ENCODE measurements at regions not wholly inside any gene's neighbourhood (a gene's known extent, or its start where the extent isn't known, plus 50 kb on each side); places are given as distances from the start of the nearest gene placed in this dataset.

DNA sequence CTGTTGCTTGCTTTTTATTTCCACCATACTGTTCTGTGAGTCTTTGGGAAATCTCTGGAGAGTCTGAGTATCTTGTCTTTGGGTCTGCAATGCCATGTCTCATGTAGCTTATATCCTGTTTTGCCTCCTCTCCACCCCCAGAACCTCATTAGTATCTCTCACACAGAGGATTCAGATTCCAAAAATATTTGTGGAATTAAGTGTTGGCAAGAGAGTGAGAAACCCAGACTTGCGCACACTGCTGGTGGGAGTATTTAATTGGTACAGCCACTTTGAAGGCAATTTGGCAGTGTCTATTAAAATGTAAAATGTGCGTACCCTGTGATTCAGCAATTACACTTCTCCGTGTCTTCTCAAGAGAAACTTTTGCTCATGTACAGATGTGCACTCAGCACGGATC, 68.6 kb downstream of the ZNF621 start:
- no peak for DNase-seq (ENCODE audit: low spot score)

DNA sequence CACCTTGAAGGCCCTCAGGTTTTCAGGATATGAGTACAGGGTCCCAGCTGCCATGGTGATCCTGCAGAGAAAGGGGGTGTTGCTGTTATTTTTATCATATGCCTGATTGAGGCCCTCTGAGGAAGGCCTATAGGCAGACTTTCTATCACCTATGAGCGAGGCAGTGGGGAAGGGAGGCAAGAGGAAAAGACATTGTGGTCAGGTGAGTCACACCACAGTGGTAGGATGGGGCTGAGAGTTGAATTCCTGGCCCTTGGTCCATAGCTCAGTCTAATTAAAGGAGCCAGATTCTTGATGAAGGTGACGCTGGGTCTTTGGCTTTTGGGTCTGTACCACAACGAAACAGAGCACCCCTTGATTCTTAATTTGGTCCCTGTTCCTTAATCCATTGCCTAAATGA, 72.7 kb downstream of the ZNF621 start:
- DNase-seq (ENCODE audit: low spot score) = no peak

DNA sequence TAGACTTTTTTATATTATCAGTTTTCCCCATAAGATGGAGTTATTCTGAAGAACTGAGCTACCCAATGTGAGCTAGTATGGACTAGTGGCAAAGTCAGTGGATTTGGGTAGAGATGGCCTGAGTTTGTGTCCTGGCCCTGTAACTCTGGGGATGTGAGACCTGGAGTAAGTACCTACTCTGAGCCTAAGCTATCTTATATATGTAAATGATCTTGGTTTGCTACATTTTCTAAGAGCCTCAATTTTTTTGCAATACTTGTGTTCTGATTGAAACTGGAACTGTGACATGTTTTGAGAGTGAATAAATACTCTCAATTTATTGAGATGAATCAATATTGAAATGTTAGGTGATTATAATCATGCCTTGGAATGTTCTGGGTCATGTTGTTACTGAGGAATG, 73.6 kb downstream of the ZNF621 start:
- DNase-seq (ENCODE audit: low spot score) = no peak

DNA sequence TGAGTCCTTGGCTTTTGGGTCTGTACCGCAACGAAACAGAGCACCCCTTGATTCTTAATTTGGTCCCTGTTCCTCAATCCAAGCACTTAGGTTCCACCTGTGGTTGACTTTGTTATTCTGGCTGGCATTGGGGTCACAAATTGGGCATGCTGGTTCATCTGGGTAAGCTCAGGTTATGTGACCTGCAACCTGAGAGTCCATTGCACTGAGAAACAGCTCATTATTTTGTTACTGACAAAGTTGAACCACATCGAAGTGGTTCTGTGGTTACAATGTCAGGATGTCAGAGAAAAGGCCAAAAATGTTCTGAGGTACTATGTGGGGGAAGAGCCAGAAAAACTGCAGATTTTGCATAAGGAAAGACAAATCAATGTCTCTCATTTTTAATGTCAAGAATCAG, 74.2 kb downstream of the ZNF621 start:
- no peak for DNase-seq (ENCODE audit: low spot score)

GRCh38 chr3:40602778-40603385, 78.1 kb downstream of the ZNF621 start:
- no peak for DNase-seq (ENCODE audit: low spot score)

DNA sequence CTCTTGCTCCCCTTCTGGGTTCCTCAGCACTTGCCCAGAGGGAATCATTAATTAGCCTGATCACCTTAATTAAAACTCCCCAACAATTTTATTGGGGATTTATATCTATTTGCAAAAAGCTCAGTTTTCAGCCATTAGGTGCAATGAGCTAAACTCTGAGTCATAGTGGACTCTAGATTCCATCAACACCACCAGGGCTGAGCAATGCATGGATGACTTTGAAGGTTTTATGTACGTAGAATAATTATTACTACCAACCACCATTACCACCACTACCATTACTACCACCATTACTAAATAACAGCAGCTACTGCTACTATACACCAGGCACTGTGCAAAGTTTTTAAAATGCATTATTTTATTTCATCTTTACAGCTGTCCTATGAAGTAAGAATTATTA, 81.2 kb downstream of the ZNF621 start:
- no peak for DNase-seq (ENCODE audit: low spot score)

DNA sequence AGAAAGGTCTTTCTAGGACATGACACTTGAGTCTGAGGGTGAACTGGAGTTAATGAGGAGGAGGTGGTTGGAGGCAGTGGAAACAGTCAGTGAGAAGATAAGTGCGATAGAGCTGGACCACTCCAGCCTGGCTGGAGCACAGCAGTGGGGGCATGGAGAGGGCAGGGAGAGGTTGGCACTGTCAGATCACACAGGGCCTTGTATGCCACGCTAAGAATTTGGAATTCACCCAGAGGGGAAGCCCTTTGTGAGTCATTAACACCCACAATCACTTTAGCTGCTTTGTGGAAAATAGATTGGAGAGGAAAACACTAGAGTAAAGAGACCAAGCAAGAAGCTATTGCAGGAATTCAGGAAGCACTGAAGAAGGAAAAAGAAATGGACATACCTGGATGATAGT, 83.3 kb downstream of the ZNF621 start:
- DNase-seq (ENCODE audit: low spot score) = no peak

- DNase-seq (ENCODE audit: low spot score) = no peak
These were observed 88.5 kb downstream of the ZNF621 start for GRCh38 chr3:40613306-40613705.

DNA sequence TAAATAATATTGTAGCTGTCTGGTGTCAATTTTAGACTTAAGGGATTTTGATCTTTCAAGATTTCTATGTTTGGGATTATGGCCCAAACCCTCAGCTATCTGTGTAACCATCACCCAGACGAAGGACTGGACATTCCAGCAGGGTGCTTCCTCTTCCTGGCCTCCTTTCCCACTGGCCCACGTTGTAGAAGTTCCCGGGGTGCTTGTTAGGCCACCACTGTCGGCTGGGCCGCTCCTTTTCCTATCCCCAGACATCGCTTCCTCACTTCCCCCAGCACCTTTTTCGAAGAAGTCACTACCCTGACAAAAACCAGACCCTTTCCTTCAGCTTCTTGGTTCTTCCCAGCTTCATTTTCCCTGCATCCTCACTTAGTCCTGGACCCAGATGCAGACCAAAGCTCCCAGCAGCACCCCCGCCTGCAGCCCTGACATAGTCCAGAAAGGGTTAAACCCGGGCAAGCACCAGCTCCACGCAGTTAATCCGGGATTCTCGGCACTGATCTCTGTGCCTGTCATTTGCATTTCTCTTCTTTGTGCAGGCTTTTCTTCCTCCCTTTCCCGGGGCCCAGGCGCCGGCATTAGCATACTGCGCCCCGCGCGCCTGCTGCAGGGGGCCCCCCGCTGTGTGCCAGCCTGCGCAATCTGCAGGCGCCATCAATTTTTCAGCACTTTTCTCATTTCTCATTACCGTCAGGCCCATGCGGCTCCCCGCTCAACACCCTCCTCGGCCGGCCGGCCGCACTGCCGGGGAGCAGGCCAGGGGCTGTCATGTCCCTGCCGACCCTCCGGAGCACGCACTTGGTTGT, 90.6 kb downstream of the ZNF621 start:
- DNase-seq (ENCODE audit: low spot score) = no peak

- DNase-seq (ENCODE audit: low spot score) = no peak
These were observed 91.4 kb downstream of the ZNF621 start for GRCh38 chr3:40615918-40616819.

GRCh38 chr3:40617084-40617483, 92.3 kb downstream of the ZNF621 start:
- DNase-seq (ENCODE audit: low spot score) = no peak

DNA sequence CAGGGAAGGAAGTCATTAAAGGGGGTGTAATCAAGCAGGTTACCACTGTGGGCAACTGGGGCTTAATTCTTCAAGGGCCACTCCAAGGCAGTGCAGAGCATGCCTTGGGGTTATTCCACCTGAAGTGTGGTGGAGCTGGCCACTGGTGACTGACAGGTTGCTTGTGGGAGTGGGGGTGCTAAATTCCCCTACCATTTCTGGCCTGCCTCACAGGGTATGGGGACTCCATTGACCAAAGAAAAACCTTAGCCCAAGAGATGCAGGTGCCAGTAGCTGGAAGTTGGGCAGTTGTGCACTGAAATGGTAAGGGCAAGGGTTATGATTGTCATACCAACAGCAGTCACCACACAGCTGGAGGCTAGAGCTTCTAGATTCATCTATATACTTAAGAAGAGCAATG, 93.4 kb downstream of the ZNF621 start:
- no peak for DNase-seq (ENCODE audit: low spot score)

GRCh38 chr3:40620151-40620550, 95.4 kb downstream of the ZNF621 start:
- no peak for DNase-seq (ENCODE audit: low spot score)

DNA sequence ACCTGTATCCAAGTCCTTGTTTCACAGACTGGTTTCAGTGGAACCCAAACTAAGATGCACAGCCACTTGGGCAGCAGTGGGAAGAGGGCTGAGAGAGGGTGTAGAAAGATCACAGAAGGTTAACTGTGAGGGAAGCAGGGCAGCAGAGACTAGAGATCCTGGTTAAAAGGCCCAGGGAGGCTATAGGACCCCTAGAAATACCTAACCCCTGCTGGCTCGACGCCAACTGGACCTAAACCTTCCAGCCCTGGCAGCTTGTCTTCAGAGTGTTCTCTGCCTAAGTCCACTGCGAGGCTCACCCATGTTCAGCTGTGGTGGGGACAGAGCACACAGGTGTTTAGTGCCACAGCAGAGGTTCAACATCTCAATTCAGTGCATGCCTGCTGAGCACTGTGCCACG, 96.5 kb downstream of the ZNF621 start:
- DNase-seq (ENCODE audit: low spot score) = no peak

- peak; percentile 22 for DNase-seq (ENCODE audit: low spot score)
These were observed 98.8 kb downstream of the ZNF621 start for GRCh38 chr3:40623567-40623966.

GRCh38 chr3:40624189-40624769, 99.5 kb downstream of the ZNF621 start:
- DNase-seq (ENCODE audit: low spot score) = no peak

GRCh38 chr3:40627095-40627494, 102.3 kb downstream of the ZNF621 start:
- DNase-seq (ENCODE audit: low spot score) = no peak

DNA sequence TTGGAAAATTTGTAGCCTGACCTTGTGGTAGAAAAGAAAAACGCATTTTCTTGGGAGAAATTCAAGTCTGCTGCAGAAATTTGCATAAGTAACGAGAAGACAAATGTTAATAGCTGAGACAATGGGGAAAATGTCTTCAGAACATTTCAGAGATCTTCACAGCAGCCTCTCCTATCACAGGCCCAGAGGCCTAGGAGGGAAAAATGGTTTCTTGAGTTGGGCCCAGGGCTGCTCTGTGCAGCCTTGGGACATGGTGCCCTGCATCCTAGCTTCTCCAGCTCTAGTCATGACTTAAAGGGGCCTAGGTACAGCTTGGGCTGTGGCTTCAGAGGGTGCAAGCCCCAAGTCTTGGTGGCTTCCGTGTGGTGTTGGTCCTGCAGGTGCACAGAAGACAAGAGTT, 104.2 kb downstream of the ZNF621 start:
- DNase-seq (ENCODE audit: low spot score) = no peak

GRCh38 chr3:40631341-40631995, 106.7 kb downstream of the ZNF621 start:
- DNase-seq (ENCODE audit: low spot score) = peak; percentile 17

DNA sequence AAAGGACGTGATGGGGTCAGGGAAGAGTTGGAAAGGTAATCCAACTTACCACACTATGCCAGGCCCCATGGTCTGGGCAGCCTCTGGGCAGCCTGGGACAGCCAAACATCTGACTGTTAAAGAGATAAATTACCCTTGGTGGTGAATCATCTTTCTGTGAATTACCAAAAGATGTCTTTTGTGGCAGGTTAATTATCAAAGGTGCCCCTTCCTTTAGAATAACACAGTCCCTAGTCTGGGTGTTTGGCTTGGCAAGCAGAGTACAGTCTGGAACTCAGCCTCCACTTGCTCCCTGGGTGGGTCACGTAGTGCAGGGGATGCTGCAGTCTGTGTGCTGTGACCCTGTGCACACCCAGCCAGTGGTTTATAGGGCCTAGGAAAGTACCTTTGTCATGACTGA, 113.1 kb downstream of the ZNF621 start:
- no peak for DNase-seq (ENCODE audit: low spot score)

- no peak for DNase-seq (ENCODE audit: low spot score)
These were observed 114.2 kb downstream of the ZNF621 start for GRCh38 chr3:40639006-40639405.

- no peak for DNase-seq (ENCODE audit: low spot score)
These were observed 118.1 kb downstream of the ZNF621 start for GRCh38 chr3:40642812-40643211.
